Fibroblast of lung (primary cell): ENCODE measurements at regions not wholly inside any gene's neighbourhood (a gene's known extent, or its start where the extent isn't known, plus 50 kb on each side); places are given as distances from the start of the nearest gene placed in this dataset.
"Not testable (repeated sequence)": the region's sequence is repeated elsewhere in the genome, so short reads cannot be mapped to it uniquely, and the experiment has no call there.

Source experiments
- DNase-seq, 2 donors: peaks; one replicate each; pipeline versions ENCODE4 v3.0.0 to v3.0.0-alpha.2; 2010; ENCODE audit warnings: low read depth in 2 of 2
- H2AFZ ChIP-seq: 2 replicates; pipeline ENCODE4 v1.5.1; 2012; ENCODE audit warnings: low read length, control low read depth, inconsistent platforms
- H3K27ac ChIP-seq: 2 replicates; pipeline ENCODE4 v1.5.1; 2011; ENCODE audit warnings: low read length, control low read depth; ENCODE audit not compliant: insufficient read depth
- H3K27me3 ChIP-seq: 2 replicates; pipeline ENCODE4 v1.5.1; 2011; ENCODE audit warnings: mild to moderate bottlenecking, low read length; ENCODE audit not compliant: control insufficient read depth, insufficient read depth
- H3K36me3 ChIP-seq: 2 replicates; pipeline ENCODE4 v1.5.1; 2011; ENCODE audit warnings: low read length; ENCODE audit not compliant: control insufficient read depth, insufficient read depth
- H3K4me1 ChIP-seq: 2 replicates; pipeline ENCODE4 v1.5.1; 2011; ENCODE audit warnings: low read length; ENCODE audit not compliant: control insufficient read depth, insufficient read depth; ENCODE audit errors: extremely low read depth
- H3K4me2 ChIP-seq: 2 replicates; pipeline ENCODE4 v1.5.1; 2011; ENCODE audit warnings: low read length, control low read depth; ENCODE audit not compliant: insufficient read depth; ENCODE audit errors: extremely low read depth
- H3K4me3 ChIP-seq, 4 experiments: fragments of 200-600 bp in 1 of 4; sonication (generic) in 1 of 4; replicated peaks in 1 of 4; 2 replicates each; pipeline ENCODE4 v1.5.1; 2011 to 2016; ENCODE audit warnings: low read length in 4 of 4, low read depth in 3 of 4, mild to moderate bottlenecking in 3 of 4, control low read depth in 2 of 4, inconsistent platforms in 1 of 4, mixed read lengths in 1 of 4; ENCODE audit not compliant: insufficient read depth in 1 of 4; ENCODE audit errors: control extremely low read depth in 1 of 4
- H3K79me2 ChIP-seq: 2 replicates; pipeline ENCODE4 v1.5.1; 2012; ENCODE audit warnings: mild to moderate bottlenecking, low read length, inconsistent platforms; ENCODE audit not compliant: control insufficient read depth, insufficient read depth
- H3K9ac ChIP-seq: 2 replicates; pipeline ENCODE4 v1.5.1; 2011; ENCODE audit warnings: mild to moderate bottlenecking, low read length, control low read depth; ENCODE audit not compliant: insufficient read depth
- H3K9me3 ChIP-seq: 2 replicates; pipeline ENCODE4 v1.5.1; 2012; ENCODE audit warnings: low read depth, low read length; ENCODE audit not compliant: control insufficient read depth, insufficient read depth
- H4K20me1 ChIP-seq: 2 replicates; pipeline ENCODE4 v1.5.1; 2011; ENCODE audit warnings: low read length; ENCODE audit not compliant: control insufficient read depth, insufficient read depth; ENCODE audit errors: extremely low read depth
- CTCF ChIP-seq, 2 donors: IDR thresholded peaks in 1 of 2; conservative IDR thresholded peaks in 1 of 2; 1 replicate in 1 of 2; 2 replicates in 1 of 2; pipeline ENCODE4 v1.5.1; 2011 to 2012; ENCODE audit warnings: low read length in 2 of 2, control low read depth in 1 of 2, inconsistent platforms in 1 of 2, low read depth in 1 of 2, mild to moderate bottlenecking in 1 of 2
- EZH2 ChIP-seq: IDR thresholded peaks from 2 replicates; pipeline ENCODE4 v1.5.1; 2012; ENCODE audit warnings: low read length, control low read depth, mild to moderate bottlenecking; ENCODE audit errors: missing control alignments

DNA sequence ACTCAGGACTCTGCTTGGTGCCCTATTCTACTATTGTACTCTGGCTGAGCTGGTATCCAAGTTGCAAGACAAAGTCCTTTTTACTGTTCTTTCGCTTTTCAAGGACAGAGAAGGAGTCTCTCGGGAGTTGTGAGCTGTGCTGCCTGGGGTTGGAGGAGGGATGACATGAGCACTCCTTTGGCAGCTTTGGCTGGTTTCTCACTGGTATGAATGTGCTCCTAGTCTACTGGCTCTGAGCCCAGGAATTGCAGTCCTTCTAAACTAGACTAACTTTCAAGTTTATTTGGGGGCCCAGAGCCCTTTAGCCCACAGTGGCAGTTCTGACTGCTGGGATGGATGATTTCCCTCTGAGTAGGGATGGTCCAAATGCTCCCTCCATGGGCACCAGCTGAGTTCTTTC is 997.1 kb downstream of the RAB28 start:
- Histone ChIP-seq H3K79me2 (no peaks in the 10 kb centered on the region), H4K20me1 (no peaks in the 10 kb centered on the region), H2AFZ (no peak overlapping the region), H3K4me1 (no peaks in the 10 kb centered on the region), H3K27ac (no peak overlapping the region), H3K4me2 (no peak overlapping the region), H3K9ac (no peak overlapping the region), H3K4me3 (no peak overlapping the region), H3K36me3 (no peaks in the 10 kb centered on the region), H3K9me3 (no peaks in the 10 kb centered on the region), H3K27me3 (no peaks in the 10 kb centered on the region)
- no peak for DNase-seq
- TF ChIP-seq CTCF (conservative IDR thresholded peaks at IDR 0.05 in 1 of 2, IDR thresholded peaks at IDR 0.05 in 1 of 2; ENCODE audit: low read depth in 1 of 2, low read length in 2 of 2) (no peak), EZH2 (no peak)

DNA sequence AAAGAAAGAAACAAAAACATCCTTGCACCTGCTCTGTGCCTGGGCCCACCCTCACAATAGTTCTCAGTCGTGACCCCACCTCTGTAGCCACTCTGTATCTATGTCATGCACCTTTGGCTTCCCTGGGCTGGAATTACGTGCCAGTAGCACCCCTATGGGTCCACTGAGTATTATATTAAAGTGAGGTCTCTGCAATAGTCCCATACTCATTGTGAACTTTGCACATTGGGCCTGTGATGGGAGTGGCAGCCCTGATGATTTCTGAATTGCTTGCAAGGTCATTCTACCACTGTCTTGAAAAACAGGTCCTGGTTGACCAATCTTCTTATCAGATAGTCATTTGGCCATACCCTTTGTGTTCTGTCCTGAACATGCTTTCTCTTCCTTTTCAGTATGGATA is 1012.1 kb downstream of the RAB28 start:
- Histone ChIP-seq H3K79me2 (no peaks in the 10 kb centered on the region), H3K27ac (no peak overlapping the region), H3K4me1 (no peaks in the 10 kb centered on the region), H3K4me2 (no peak overlapping the region), H3K27me3 (no peaks in the 10 kb centered on the region), H4K20me1 (no peaks in the 10 kb centered on the region), H2AFZ (no peak overlapping the region), H3K36me3 (no peaks in the 10 kb centered on the region), H3K9me3 (no peaks in the 10 kb centered on the region), H3K4me3 (no peak overlapping the region), H3K9ac (no peak overlapping the region)
- DNase-seq: no peak
- TF ChIP-seq CTCF (conservative IDR thresholded peaks at IDR 0.05 in 1 of 2, IDR thresholded peaks at IDR 0.05 in 1 of 2; ENCODE audit: low read depth in 1 of 2, low read length in 2 of 2) (no peak), EZH2 (no peak)

DNA sequence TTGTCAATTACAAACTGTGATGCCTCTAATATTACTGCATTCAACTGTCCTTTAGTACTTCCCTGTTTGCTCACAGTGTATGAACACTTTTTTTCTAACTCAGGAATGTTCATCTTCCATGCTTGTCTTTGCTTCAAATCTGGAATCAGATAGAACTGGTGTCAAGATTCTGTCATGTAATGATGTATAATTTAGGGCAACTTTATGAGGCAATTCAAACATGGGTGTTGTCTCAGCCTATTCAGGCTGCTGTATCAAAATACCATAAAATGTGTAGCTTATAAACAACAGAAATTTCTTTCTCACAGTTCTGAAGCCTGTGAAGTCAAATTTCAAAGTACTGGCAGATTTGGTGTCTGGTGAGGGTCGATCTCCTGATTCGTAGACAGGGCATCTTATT is 1012.9 kb downstream of the RAB28 start:
- no peak for DNase-seq
- Histone ChIP-seq H2AFZ (no peak overlapping the region), H3K4me1 (no peaks in the 10 kb centered on the region), H3K9me3 (no peaks in the 10 kb centered on the region), H3K4me2 (no peak overlapping the region), H4K20me1 (no peaks in the 10 kb centered on the region), H3K27me3 (no peaks in the 10 kb centered on the region), H3K27ac (no peak overlapping the region), H3K4me3 (no peak overlapping the region), H3K79me2 (no peaks in the 10 kb centered on the region), H3K36me3 (no peaks in the 10 kb centered on the region), H3K9ac (no peak overlapping the region)
- TF ChIP-seq CTCF (conservative IDR thresholded peaks at IDR 0.05 in 1 of 2, IDR thresholded peaks at IDR 0.05 in 1 of 2; ENCODE audit: low read depth in 1 of 2, low read length in 2 of 2) (no peak), EZH2 (no peak)

DNA sequence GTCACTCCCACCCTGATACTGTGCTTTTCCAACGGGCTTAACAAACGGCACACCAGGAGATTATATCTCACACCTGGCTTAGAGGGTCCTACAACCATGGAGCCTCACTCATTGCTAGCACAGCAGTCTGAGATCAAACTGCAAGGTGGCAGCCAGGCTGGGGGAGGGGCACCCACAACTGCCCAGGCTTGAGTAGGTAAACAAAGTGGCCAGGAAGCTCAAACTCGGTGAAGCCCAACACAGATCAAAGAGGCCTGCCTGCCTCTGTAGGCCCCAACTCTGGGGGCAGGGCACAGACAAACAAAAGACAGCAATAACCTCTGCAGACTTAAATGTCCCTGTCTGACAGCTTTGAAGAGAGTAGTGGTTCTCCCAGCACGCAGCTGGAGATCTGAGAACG is 1022.6 kb downstream of the RAB28 start:
- not testable (repeated sequence) for H3K4me1 ChIP-seq, H3K27ac ChIP-seq, H4K20me1 ChIP-seq, H3K4me2 ChIP-seq, H3K9ac ChIP-seq, H3K4me3 ChIP-seq, H3K9me3 ChIP-seq, DNase-seq, H3K79me2 ChIP-seq, H3K27me3 ChIP-seq, H2AFZ ChIP-seq, H3K36me3 ChIP-seq
